ENCODE measurements at regions not wholly inside any gene's neighbourhood (a gene's known extent, or its start where the extent isn't known, plus 50 kb on each side); places are given as distances from the start of the nearest gene placed in this dataset.
A peak's percentile ranks its signal among the peaks of the same experiment; 100 is the strongest.

- no peaks in the 10 kb centered on the region for H3K9me3 ChIP-seq
- H3K27me3 ChIP-seq = no peaks in the 10 kb centered on the region
- H3K4me1 ChIP-seq = no peaks in the 10 kb centered on the region
- WGBS, 5 donors = 60 to 71% (median 64%) methylated on average over 1 of the region's 1 CpG
- TF ChIP-seq POLR2AphosphoS5 (IDR thresholded peaks at IDR 0.05) = no peak
- TF ChIP-seq POLR2A (IDR thresholded peaks at IDR 0.05) = no peak
- no peak for TF ChIP-seq EP300 (IDR thresholded peaks at IDR 0.05)
- no peak for TF ChIP-seq CTCF (IDR thresholded peaks at IDR 0.05)
- no peaks in the 10 kb centered on the region for H3K36me3 ChIP-seq
- no peak for DNase-seq
- H3K4me3 ChIP-seq = no peak overlapping the region
- intact Hi-C loops (cut with DNase I; ENCODE audit: low total_unique reads) = no loop called here
- no peak overlapping the region for H3K27ac ChIP-seq
These were observed 846.5 kb downstream of the DHX35 start for GRCh38 chr20:39808613-39809012.

GRCh38 chr20:39800548-39800947 is 838.4 kb downstream of the DHX35 start:
- H3K4me3 ChIP-seq = no peak overlapping the region
- H3K27me3 ChIP-seq = no peaks in the 10 kb centered on the region
- H3K4me1 ChIP-seq = no peaks in the 10 kb centered on the region
- peaks cover 0 to 9% (median 7%) of the 10 kb centered on the region in 4 donors for H3K9me3 ChIP-seq
- WGBS, 5 donors = 11 to 32% (median 25%) methylated on average over 1 of the region's 1 CpG
- intact Hi-C loops (cut with DNase I; ENCODE audit: low total_unique reads) = no loop called here
- H3K36me3 ChIP-seq = no peaks in the 10 kb centered on the region
- TF ChIP-seq POLR2AphosphoS5 (IDR thresholded peaks at IDR 0.05) = peak in 1 of 3 donors; percentile 70
- no peak for TF ChIP-seq EP300 (IDR thresholded peaks at IDR 0.05)
- TF ChIP-seq CTCF (IDR thresholded peaks at IDR 0.05) = no peak
- DNase-seq = no peak
- peak overlapping the region in 1 of 5 donors; percentile 45 for H3K27ac ChIP-seq

GRCh38 chr20:39800111-39800510 is 838.0 kb downstream of the DHX35 start:
- Histone ChIP-seq H3K9me3 (peaks cover 0 to 9% (median 7%) of the 10 kb centered on the region in 4 donors), H3K27ac (peak overlapping the region in 1 of 5 donors; percentile 45), H3K4me1 (no peaks in the 10 kb centered on the region), H3K4me3 (no peak overlapping the region), H3K27me3 (no peaks in the 10 kb centered on the region), H3K36me3 (no peaks in the 10 kb centered on the region)
- intact Hi-C loops (cut with DNase I; ENCODE audit: low total_unique reads) = no loop called here
- 42 to 79% (median 57%) methylated on average over 2 of the region's 2 CpGs for WGBS, 5 donors
- no peak for TF ChIP-seq EP300 (IDR thresholded peaks at IDR 0.05)
- TF ChIP-seq POLR2AphosphoS5 (IDR thresholded peaks at IDR 0.05) = no peak
- no peak for TF ChIP-seq CTCF (IDR thresholded peaks at IDR 0.05)
- DNase-seq = no peak

- H3K4me3 ChIP-seq = no peak overlapping the region
- H3K4me1 ChIP-seq = no peaks in the 10 kb centered on the region
- 73 to 86% (median 78%) methylated on average over 2 of the region's 2 CpGs for WGBS, 5 donors
- no peak for DNase-seq
- intact Hi-C loops (cut with DNase I; ENCODE audit: low total_unique reads) = no loop called here
- TF ChIP-seq EP300 (IDR thresholded peaks at IDR 0.05) (no peak), POLR2A (IDR thresholded peaks at IDR 0.05) (no peak), CTCF (IDR thresholded peaks at IDR 0.05) (no peak), POLR2AphosphoS5 (IDR thresholded peaks at IDR 0.05) (no peak)
- peak overlapping the region in 1 of 5 donors; percentile 45 for H3K27ac ChIP-seq
- H3K36me3 ChIP-seq = no peaks in the 10 kb centered on the region
- H3K9me3 ChIP-seq = peaks cover 0 to 9% (median 7%) of the 10 kb centered on the region in 4 donors
- H3K27me3 ChIP-seq = no peaks in the 10 kb centered on the region
These were observed 837.3 kb downstream of the DHX35 start for GRCh38 chr20:39799366-39799965.

Data from stomach (tissue), 8 donors.